ENCODE measurements at regions not wholly inside any gene's neighbourhood (a gene's known extent, or its start where the extent isn't known, plus 50 kb on each side); places are given as distances from the start of the nearest gene placed in this dataset.
"Not testable (repeated sequence)": the region's sequence is repeated elsewhere in the genome, so short reads cannot be mapped to it uniquely, and the experiment has no call there.

DNA sequence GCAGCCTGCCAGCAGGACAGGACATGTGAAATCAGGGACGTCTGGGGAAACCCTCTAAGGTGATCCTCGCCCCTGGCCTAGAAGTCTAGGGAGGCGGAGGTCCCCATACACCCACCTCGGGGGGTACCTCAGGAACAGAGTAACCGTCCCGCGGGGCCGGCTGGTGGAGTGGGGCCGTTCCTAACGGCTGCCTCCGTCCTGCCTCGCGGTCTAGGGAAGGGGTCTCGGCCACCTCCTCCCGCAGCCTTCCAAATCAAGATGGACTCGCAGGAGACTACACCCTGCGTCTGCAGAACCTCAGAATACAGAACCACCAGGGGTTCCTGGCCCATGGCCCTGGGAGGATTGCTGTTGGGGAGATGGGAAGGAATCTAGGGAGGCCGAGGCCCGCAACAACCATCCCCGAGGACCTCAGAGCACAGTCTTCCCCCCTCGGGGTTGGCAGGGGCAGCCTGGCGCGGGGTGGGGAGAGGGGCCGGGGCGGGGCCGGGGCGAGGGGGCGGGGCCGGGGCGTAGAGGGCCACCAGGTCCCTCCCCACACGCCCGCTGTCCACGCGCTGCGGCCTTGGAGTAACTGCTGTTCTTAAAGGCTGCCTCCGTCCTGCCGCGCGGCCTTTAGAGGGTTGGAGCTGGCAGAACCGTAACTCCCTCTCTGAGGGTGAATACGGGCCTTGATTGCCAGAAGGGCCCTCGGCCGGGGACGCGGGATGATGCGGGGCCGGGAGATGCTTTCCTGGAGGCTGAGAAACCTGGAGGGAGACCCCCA, 89.0 kb upstream of the MLN start:
- no peak for DNase-seq

DNA sequence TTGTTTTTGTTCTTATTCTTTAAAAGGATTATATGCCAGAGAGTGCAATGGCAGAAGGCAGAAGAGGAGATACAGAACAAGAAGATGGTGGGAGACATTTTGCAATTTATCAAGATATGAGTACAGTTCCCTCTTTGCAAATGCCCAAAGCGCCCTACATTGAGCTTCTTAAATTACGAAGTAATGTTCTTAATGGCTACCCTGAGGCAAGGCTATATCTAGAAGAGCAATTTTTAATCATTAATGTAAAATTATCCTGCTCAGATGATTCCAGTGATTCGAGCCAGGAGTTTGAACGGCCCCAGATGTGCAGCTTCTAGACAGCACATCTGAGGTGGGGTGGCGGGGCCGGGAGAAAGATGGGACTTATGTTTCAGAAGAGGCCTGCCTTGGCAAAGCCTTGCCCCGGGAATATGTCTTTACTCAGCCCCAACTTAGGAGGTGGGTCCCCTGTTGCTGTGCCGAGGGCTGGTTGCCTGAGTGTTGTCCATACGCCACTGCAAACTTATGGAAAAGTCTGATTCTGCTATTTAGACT, 84.9 kb upstream of the MLN start:
- no peak for DNase-seq

DNA sequence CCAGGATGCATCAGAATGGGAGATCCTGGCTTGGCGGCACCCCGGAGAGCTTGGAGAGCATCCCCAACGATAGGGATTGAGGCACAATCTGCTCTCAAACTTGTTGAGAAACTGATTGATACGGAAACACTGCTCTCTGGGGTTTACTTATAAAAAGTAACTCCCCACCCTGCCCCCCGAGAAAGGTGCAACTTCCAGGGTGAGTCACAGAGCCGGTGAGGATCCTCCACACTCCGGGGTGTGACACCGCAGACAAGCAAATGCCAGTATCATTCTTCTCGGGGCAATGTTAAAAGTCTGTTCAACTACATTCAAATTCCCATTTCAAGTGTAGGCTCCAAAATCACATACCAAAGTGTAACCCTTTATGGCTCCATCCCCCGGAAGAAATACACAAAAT, 84.4 kb upstream of the MLN start:
- DNase-seq, result no peak

DNA sequence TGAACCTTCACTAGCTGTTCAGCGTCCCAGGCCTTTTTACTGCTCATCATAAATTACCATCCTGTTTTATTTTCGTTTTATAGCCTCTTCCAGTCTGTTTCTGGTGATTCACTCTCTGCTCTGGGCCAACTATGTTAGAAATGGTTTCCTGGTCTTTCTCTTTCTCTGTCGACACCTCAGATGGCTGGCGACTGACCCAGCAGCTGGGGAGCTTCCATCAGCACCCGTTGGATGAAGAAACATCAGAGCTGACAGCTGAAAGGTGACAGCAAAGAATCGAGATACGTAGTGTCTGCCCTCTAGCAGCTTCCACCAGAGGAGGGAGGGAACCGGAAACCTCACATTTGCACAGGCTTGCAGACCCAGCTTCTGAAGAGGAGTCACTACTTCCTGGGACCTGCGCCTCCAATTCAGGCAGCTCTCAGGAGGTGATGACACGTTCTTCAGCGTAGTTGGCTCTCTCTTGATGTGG, 82.9 kb upstream of the MLN start:
- DNase-seq, result peak; percentile 54

DNA sequence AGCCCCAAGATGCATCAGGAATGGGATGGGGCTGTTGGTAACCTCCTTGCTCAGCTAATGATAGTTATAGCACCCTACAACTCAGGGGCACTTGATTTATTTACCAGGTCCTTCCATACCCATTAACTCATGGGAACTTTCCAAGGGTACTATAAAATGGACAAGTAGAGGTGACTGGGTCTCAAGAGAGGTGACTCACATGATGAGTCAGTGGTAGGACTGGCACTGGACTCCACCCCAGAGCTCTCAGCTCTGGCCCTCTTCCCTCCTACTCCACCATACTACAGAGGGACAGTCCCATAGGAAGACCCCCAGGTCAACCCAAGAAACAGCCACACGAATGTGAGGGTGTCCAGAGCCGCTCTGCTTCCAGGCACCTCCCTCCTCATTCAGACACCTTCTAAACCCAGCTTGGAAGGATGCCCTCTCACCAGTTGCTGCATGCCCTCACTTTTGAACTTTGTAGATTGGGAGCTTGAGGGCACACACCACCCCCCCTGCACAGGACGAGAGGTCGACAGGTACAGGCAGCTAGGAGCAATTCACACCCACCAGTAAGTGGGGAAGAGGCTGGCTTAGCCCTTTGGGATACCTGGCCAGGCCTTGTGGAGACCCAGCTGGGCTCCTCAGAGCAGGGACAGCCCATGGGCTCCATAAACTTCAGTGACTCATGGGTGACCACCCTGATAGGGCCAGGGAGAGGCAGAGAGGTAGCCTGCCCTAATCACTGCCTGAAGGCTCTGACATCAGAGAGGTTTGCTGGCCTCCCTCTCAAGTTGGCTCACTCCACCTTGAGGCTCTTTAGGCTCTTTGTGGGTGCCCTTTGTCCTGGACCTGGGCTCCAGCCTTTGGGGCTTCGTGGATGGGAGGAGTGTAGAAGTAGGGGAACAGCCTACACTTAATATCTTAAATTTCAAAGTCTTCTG, 81.6 kb upstream of the MLN start:
- peak; percentile 37 for DNase-seq

DNA sequence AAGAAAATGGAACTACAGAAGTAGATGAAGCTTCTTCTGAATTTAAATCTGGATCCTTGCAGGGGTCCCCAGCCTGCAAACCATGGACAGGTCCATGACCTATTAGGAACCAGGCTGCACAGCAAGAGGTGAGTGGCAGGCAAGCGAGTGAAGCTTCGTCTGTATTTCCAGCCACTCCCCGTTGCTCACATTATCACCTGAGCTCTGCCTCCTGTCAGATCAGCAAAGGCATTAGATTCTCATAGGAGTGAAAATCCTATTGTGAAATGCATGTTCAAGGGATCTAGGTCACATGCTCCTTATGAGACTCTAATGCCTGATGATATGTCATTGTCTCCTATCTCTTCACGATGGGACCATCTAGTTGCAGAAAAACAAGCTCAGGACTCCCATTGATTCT, 79.8 kb upstream of the MLN start:
- DNase-seq, result not testable (repeated sequence)

DNA sequence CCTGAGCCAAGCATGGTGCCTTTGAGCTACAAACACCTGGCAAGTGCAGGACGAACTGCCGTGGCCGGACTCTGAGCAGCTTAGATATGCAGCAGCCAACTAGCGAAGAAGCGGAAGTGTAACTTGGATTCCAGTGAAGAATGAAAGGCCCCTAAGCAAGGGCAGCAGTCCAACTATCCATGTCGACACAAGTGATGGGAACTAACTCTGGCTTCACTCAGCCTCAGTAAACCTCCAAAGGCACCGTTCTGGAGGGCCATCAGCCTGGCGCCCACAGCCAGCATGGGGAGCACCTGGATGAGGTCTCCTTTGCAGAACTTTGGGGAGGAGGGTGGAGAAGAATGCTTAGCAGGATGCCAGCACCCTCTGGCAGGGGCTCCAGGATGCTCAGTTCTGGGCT, 78.4 kb upstream of the MLN start:
- no peak for DNase-seq

DNA sequence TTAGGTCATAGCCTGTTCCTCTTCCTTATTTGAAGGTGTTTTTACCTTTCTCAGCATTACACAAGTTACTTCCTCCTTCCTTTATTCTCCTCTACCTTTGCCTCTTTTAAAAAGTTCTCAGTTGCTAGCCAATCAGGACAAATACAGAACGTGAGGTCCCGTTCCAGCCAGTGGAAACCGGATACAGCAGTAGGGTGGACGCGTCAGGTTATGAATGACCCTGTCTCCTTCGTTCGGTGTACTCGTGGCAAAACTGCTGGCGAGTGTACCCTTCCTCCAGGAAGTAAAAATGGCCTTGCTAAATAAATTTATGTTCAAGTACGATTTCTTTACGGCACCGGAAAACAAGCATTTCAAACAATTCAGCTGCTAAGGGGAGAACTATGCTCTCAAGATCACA, 77.0 kb upstream of the MLN start:
- no peak for DNase-seq

DNA sequence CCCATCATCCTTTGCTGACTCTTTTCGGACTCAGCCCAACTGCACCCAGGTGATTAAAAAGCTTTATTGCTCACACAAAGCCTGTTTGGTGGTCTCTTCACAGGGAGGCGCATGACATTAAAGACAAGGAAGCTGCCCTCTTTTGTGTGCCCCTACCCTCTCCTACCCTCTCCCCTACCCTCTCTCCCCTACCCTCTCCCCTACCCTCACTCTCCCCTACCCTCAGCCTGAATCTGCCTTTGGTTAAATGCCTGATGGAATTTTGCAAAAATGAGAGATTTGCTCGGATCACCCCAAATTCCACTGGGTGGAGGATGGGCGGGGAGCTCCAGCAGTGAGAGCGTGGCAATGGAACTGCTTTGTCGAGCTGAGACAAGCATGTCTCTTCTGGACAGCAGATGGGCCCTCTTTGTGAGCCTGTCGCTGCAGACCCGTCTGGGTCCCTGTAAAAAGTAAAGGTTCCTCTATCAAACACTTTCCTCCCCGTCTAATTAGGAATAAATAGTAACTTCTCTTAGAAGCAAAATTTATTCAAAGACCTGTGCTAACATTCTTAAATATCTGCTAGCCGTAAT, 76.4 kb upstream of the MLN start:
- no peak for DNase-seq

DNA sequence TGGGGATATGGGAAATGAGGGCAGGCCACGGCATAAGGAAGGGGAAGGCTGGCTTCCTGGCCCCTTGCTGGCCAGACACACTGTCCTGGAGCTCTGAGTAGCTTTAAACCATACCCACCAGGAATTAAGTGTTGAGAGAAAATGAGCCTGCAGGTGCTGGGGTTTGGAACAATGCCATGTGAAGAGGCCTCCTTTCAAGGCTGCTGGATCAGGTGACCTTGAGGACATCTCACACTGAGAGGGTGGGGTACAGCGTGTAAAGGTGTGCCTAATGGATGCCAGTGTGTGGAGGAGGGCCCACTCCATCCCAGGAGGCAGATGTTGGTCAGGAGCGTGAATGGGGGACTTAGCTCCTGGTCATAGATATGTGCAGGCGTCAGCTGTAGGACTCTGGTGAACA, 74.8 kb upstream of the MLN start:
- no peak for DNase-seq

DNA sequence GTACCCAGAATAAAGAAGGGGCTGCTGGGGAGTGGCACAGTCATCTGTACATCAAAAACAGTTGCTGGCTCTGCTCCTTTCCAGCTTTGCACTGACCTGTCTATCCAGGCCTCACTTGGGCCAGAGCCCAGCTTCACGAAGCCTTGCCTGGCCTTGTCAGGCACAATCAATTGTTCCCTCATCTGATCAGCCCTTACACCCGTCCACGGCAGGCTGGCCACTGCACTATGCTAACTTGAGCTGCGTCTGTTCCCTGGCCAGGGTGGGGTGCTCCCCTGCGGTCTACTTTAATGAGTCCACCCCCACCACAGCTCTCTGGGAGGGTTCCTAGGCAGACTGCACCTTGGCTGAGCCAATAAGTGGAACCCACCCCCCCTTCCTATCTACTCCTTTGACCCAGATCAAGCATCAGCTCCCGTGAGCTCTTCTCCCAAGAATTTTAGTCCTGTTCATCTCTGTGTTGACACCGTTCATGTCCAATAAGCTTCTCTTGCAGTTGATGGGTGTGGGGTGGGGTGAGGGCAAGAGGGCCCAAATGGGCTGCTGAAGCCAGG, 74.3 kb upstream of the MLN start:
- no peak for DNase-seq

DNA sequence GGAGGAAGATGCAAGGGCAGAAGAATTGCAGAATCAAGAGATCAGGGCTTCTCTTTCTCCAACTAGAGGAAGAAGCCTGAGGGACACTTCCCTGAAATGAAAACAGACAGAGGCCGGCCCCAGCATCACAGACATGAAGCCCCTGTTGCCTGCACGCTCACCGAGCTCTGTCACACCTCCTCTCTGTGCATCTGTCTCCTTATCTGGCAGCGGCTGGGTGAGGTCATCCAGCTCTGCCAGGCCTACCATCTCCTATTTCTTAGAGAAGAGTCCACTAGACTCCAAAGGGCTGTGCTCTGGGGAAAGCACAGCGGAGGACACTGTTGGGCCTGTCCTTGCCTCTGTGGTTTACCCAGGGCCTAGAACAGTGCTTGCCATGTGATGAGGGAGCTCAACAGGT, 71.9 kb upstream of the MLN start:
- DNase-seq, result no peak

DNA sequence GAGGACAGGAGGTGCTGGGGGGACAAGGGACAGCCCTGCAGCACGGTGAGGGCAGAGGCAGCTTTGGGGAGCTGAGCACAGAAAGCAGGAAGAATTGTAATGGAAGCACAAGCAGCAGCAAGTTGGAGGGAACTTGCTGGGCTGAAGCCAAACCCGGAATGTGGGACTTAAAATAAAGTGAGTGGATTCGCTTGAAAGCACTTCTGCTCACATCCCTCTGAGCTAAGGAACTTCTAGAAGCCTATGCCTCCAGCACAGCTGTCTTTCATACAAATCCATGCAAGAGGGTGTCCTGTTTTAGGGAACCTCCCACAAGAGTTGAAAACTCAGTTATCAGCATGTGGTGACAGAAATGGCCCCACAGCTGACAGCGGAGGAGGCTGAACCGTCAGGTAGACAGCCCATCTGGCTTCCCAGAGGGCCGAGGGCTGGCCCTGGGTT, 71.4 kb upstream of the MLN start:
- DNase-seq, result no peak

DNA sequence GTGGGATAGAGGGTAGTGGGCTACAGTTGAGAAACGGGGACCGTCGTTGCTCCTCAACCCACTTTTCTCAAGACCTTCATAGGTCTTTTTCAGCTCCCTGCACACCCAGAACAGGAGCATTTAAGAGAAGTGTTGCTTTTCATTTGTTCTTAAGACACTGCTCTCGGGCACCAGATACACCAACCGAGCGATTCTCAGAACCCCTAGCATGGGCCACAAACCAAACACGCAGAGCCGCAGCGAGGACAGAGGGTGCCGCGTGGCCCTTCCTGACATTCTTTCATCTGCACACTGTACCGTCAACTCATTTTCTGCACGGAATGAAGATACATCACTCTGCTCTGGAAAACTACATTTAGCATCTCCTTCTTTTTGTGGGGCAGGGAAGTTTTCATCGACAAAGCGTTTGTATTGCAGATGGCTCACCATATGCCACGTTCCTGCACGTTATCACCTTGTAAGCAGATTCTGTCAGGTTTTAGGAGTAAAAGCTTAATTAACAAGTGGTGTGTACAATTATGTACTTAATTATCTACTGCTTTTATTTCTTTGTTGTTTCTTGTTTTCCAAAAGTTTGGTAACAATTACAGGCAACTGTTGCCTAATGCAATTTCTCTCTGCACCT, 70.4 kb upstream of the MLN start:
- DNase-seq, result no peak

DNA sequence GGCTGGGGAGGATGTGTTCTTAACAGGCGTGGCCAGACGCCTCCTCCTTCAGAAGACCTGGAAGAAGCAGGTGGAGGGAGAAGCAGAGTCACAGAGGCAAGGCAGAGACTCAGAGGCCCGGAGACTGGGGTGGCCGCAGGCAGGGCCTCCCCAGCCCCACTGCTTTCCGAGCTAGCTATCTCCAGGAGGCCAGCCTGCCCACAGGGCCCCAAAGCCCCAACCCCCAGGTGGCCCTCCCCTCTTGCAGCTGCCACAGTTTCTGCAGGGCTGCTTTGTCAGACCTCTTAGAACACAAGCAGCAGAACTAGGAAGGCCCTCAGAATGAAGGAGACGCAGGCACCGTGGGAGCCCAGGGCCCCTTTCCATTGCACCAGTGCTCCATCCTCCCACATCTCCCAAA, 69.0 kb upstream of the MLN start:
- DNase-seq, result no peak

DNA sequence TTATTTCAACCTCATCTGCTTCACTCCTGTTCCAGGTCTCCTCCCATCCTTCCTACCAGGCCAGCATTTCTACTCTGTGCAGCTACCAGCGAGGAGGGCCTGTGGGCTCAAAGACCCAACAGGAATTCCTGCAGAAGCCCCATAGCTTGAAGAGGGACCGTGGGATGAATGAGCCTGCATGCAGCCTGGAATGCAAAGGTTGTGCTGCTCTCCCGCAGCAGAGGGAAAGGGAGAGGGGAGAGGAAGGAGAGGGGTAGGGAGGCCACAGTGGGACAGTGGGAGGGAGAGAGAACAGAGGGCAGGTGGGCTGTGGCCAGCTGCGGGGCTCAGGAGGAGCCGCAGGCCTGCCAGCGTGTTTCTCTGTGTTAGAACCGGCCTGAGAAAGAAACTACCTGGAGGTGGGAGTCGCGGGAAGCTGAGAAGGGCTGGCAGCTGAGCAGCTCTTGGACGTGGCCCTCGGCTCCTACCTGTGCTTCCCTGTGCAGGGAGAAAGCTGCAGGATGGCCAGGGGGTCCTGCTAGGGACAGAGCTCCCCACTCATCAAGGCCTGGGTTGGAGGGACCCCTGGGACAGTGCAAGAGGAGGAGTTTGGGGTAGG, 66.1 kb upstream of the MLN start:
- no peak for DNase-seq

DNA sequence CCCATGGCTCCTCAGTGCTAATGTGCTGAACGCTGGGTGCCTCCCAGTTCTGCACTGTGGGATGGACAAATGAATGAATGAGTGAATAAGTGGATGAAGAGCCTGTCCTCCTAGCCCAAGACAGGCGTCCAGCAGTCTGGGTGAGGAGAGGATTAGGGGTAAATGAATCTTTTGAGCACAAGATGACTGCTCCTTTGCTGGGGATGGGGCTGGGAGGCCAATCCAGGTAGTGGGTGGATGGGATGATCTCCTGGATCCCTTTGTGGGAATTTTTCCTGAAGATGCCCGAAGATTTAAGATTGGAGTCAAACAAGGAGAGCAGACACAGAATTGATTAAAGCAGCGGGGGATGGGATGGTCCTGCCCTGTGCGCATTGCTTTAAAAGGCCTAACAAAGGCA, 65.3 kb upstream of the MLN start:
- DNase-seq, result no peak

DNA sequence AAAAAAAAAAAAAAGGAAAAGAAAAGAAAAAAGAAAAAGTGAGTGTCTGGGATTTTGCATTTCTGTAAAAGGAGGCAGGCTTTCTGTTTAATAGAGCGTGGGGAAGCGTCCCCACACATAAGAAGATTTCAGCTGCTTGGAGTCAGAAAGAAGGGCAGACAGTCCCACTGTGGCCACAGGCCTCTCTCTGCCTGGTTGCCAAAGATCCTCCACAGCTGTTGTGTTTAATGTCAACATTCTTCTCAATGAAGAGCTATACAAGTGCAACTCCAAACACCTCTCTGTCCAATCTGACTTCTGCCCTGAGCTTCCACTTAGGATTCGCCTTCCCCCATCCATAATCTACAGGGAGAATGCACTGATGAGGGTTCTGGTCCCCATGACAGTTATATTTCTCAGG, 64.3 kb upstream of the MLN start:
- no peak for DNase-seq

DNA sequence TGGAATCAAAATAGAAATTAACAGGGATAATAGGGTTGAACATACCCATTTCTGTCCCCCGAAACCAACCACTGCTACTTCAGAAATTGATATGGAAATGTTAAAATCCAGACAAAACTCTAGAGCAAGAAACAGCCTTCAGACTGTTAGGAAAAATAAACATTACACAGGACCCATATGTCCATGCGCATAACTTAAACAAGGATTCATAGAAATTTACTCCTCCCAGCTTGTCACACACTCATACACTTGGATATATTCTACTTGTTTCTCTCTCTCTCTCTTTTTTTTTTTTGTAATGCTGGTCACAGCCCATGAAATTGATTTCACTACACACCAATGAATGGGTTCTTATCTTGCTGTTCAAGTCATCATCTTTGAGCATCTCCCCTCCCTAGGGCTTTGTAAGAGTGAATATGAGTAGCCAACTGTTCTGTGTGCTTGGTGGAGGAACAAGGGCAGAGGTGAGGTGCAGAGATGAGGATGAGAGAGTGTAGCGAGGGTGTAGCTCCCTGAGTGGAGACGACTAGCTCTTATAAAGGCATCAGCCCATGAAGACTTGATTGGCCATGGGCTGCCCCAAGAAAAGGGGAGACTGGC, 61.8 kb upstream of the MLN start:
- DNase-seq, result no peak

DNA sequence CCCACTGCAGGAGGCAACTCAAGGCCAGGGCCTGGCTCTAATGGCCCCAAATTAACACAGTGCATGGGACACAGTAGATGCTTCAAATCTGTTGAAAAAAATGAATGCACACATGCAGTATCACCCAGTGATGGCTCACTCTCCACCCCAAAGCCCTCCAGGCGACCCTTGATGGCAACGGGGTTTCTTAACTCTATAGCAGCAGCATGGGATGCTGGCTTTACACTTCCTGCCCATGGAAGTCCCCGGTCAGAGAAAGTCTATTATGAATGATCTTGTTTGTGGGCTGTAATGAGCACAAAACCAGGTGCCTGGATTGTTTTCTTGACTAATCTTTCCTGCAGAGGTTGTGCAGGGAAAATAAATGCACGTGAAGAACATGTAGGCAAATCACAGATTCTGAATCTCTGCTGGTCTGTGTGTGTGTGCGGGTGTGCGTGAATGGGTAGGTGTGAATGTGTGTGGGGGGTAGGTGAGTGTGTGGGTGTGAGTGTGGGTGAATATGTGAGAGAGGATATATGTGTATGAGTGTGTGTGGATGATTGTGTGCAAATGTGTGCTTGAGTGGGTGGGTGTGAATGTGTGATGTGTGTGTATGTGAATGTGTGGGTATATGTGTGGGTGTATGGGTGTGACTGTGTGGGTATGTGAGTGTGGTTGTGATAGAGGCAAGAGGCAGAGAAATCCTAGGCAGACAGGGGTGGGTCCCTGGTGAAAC, 60.1 kb upstream of the MLN start:
- DNase-seq, result no peak

DNA sequence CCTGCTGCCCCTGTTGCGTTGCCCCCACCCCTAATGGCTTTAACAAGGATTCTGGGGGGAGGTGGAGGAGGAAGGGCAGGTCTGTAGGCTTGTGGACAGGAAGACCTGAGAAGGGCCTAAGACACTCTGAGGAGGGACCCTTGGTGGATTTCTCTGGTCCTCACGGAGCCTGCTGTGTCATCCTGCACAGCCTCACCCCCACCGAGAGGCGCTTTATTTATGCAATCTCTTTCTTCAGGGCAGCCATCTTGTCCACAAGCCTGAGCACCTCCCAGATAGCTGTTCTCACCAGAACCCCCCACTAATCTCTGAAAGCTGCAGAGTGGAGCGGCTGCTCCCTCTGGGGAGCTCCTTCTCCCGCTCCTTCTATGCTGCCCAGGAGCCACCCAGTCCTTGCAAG, 59.3 kb upstream of the MLN start:
- no peak for DNase-seq

All from fibroblast of skin of scalp (primary cell).